ENCODE measurements at regions not wholly inside any gene's neighbourhood (a gene's known extent, or its start where the extent isn't known, plus 50 kb on each side); places are given as distances from the start of the nearest gene placed in this dataset.

GRCh38 chr12:3992945-3993344 lies 119.7 kb upstream of the PARP11 start:
- no peak overlapping the region for H3K27ac ChIP-seq

GRCh38 chr12:3991798-3992580 lies 118.8 kb upstream of the PARP11 start:
- H3K27ac ChIP-seq: no peak overlapping the region
- no peaks in the 10 kb centered on the region for H3K36me3 ChIP-seq
- no peak for TF ChIP-seq POLR2A (IDR thresholded peaks at IDR 0.05)
- no peaks in the 10 kb centered on the region for H3K27me3 ChIP-seq (replicated peaks; ENCODE audit: insufficient read depth)
- no peaks in the 10 kb centered on the region for H3K9me3 ChIP-seq
- no peaks in the 10 kb centered on the region for H3K4me1 ChIP-seq (replicated peaks)
- intact Hi-C loops (cut with DNase I): no loop called here
- H3K4me3 ChIP-seq: no peak overlapping the region
- WGBS: 80% methylated on average over 11 of the region's 11 CpGs
- no peak for DNase-seq (ENCODE audit: low spot score)

More at GRCh38 chr12:3992945-3993344, 119.7 kb upstream of the PARP11 start:
- no peaks in the 10 kb centered on the region for H3K9me3 ChIP-seq
- H3K4me1 ChIP-seq (replicated peaks): no peaks in the 10 kb centered on the region
- no peak for DNase-seq (ENCODE audit: low spot score)
- intact Hi-C loops (cut with DNase I): no loop called here
- H3K27me3 ChIP-seq (replicated peaks; ENCODE audit: insufficient read depth): no peaks in the 10 kb centered on the region
- H3K36me3 ChIP-seq: no peaks in the 10 kb centered on the region
- WGBS: 79% methylated on average over 4 of the region's 4 CpGs
- TF ChIP-seq CTCF (IDR thresholded peaks at IDR 0.05) (no peak), POLR2AphosphoS5 (IDR thresholded peaks at IDR 0.05) (no peak), POLR2A (IDR thresholded peaks at IDR 0.05) (no peak)
- no peak overlapping the region for H3K4me3 ChIP-seq

GRCh38 chr12:3990501-3991280 lies 117.5 kb upstream of the PARP11 start:
- Histone ChIP-seq H3K36me3 (no peaks in the 10 kb centered on the region), H3K4me1 (replicated peaks) (no peaks in the 10 kb centered on the region), H3K27ac (no peak overlapping the region), H3K27me3 (replicated peaks; ENCODE audit: insufficient read depth) (no peaks in the 10 kb centered on the region), H3K4me3 (no peak overlapping the region), H3K9me3 (no peaks in the 10 kb centered on the region)
- 70% methylated on average over 25 of the region's 26 CpGs for WGBS
- no peak for TF ChIP-seq POLR2A (IDR thresholded peaks at IDR 0.05)
- no peak for TF ChIP-seq CTCF (IDR thresholded peaks at IDR 0.05)
- TF ChIP-seq POLR2AphosphoS5 (IDR thresholded peaks at IDR 0.05): no peak
- no peak for DNase-seq (ENCODE audit: low spot score)
- intact Hi-C loops (cut with DNase I): no loop called here

- WGBS: 76% methylated on average over 2 of the region's 2 CpGs
- H3K9me3 ChIP-seq: no peaks in the 10 kb centered on the region
- no peaks in the 10 kb centered on the region for H3K36me3 ChIP-seq
- H3K27ac ChIP-seq: no peak overlapping the region
- H3K4me3 ChIP-seq: no peak overlapping the region
- DNase-seq (ENCODE audit: low spot score): no peak
- no peaks in the 10 kb centered on the region for H3K4me1 ChIP-seq (replicated peaks)
- no peaks in the 10 kb centered on the region for H3K27me3 ChIP-seq (replicated peaks; ENCODE audit: insufficient read depth)
- intact Hi-C loops (cut with DNase I): no loop called here
- TF ChIP-seq CTCF (IDR thresholded peaks at IDR 0.05): no peak
- no peak for TF ChIP-seq POLR2AphosphoS5 (IDR thresholded peaks at IDR 0.05)
- no peak for TF ChIP-seq POLR2A (IDR thresholded peaks at IDR 0.05)
These were observed 116.0 kb upstream of the PARP11 start for GRCh38 chr12:3989218-3989550.

GRCh38 chr12:3988519-3989217 lies 115.5 kb upstream of the PARP11 start:
- WGBS: 72% methylated on average over 4 of the region's 4 CpGs
- TF ChIP-seq CTCF (IDR thresholded peaks at IDR 0.05) (no peak), POLR2AphosphoS5 (IDR thresholded peaks at IDR 0.05) (no peak), POLR2A (IDR thresholded peaks at IDR 0.05) (no peak)
- intact Hi-C loops (cut with DNase I): no loop called here
- Histone ChIP-seq H3K27me3 (replicated peaks; ENCODE audit: insufficient read depth) (no peaks in the 10 kb centered on the region), H3K4me3 (no peak overlapping the region), H3K4me1 (replicated peaks) (no peaks in the 10 kb centered on the region), H3K9me3 (no peaks in the 10 kb centered on the region), H3K36me3 (no peaks in the 10 kb centered on the region), H3K27ac (no peak overlapping the region)
- DNase-seq (ENCODE audit: low spot score): no peak
